SK-N-SH (cell line): ENCODE measurements at regions not wholly inside any gene's neighbourhood (a gene's known extent, or its start where the extent isn't known, plus 50 kb on each side); places are given as distances from the start of the nearest gene placed in this dataset.

ENCODE experiments used
- CTCF ChIA-PET: fragments of 300-600, 350-600 bp; formaldehyde crosslinking; extraction: SDS; loops from one replicate; lab custom pipeline; 2021; lab: Yijun Ruan, JAX
- POLR2A ChIA-PET: fragments of 350-600 bp; sonication (Branson Sonifier 250); formaldehyde crosslinking; extraction: SDS; loops from one replicate; lab custom pipeline; 2020; ENCODE audit warnings: antibody characterized with exemption, inconsistent platforms; lab: Yijun Ruan, JAX
- DNase-seq: peaks from one replicate; pipeline ENCODE4 v3.0.0; 2012
- H2AFZ ChIP-seq: fragments of 200-600 bp; sonication (generic); 2 replicates; pipeline ENCODE4 v1.8.1; 2016; ENCODE audit warnings: antibody characterized with exemption, mild to moderate bottlenecking, low read depth
- H3F3A ChIP-seq: fragments of 200-600 bp; sonication (generic); replicated peaks from 2 replicates; pipeline ENCODE3; 2016; ENCODE audit warnings: antibody characterized with exemption, mild to moderate bottlenecking; ENCODE audit not compliant: insufficient read depth
- H3K27ac ChIP-seq, 2 experiments: fragments of 200-500 bp in 1 of 2; fragments of 200-600 bp in 1 of 2; sonication (Bioruptor generic) in 1 of 2; sonication (generic), shearing (Covaris generic) in 1 of 2; 2 replicates each; pipeline versions ENCODE4 v1.5.1 to v1.6.1; 2014 to 2016; ENCODE audit warnings: low read depth in 2 of 2, inconsistent platforms in 1 of 2, low read length in 1 of 2, mild to moderate bottlenecking in 1 of 2, mixed read lengths in 1 of 2
- H3K27me3 ChIP-seq: fragments of 200-600 bp; sonication (generic), shearing (Covaris generic); 2 replicates; pipeline ENCODE4 v1.6.1; 2016; ENCODE audit warnings: mixed run types; ENCODE audit not compliant: insufficient read depth
- H3K36me3 ChIP-seq, 2 experiments: fragments of 200-500 bp in 1 of 2; fragments of 200-600 bp in 1 of 2; sonication (Bioruptor generic) in 1 of 2; sonication (generic) in 1 of 2; replicated peaks in 1 of 2; 2 replicates each; pipeline versions ENCODE3 to v1.5.1; 2014 to 2016; ENCODE audit warnings: low read length in 1 of 2, mild to moderate bottlenecking in 1 of 2; ENCODE audit not compliant: insufficient read depth in 2 of 2, control insufficient read depth in 1 of 2
- H3K4me1 ChIP-seq, 2 experiments: fragments of 200-500 bp in 1 of 2; fragments of 200-600 bp in 1 of 2; sonication (Bioruptor generic) in 1 of 2; sonication (generic), shearing (Covaris generic) in 1 of 2; 2 replicates each; pipeline versions ENCODE4 v1.5.1 to v1.6.1; 2014 to 2016; ENCODE audit warnings: low read depth in 1 of 2, low read length in 1 of 2, mixed run types in 1 of 2; ENCODE audit not compliant: insufficient read depth in 2 of 2, control insufficient read depth in 1 of 2
- H3K4me2 ChIP-seq: fragments of 200-600 bp; sonication (generic), shearing (Covaris generic); 2 replicates; pipeline ENCODE4 v1.6.1; 2017; ENCODE audit warnings: mixed run types
- H3K4me3 ChIP-seq, 2 experiments: fragments of 200-500 bp in 1 of 2; fragments of 200-600 bp in 1 of 2; sonication (Bioruptor generic) in 1 of 2; sonication (generic), shearing (Covaris generic) in 1 of 2; 2 replicates each; pipeline versions ENCODE4 v1.5.1 to v1.8.1; 2014 to 2016; ENCODE audit warnings: low read depth in 2 of 2, inconsistent platforms in 1 of 2, low read length in 1 of 2, mild to moderate bottlenecking in 1 of 2, mixed read lengths in 1 of 2, moderate library complexity in 1 of 2
- H3K79me2 ChIP-seq: fragments of 200-600 bp; sonication (generic); 2 replicates; pipeline ENCODE4 v1.8.1; 2017; ENCODE audit warnings: mild to moderate bottlenecking; ENCODE audit not compliant: insufficient read depth
- H3K9ac ChIP-seq: fragments of 200-600 bp; sonication (generic); 2 replicates; pipeline ENCODE4 v1.6.1; 2017; ENCODE audit warnings: mixed run types
- H3K9me2 ChIP-seq: fragments of 200-600 bp; sonication (generic); 2 replicates; pipeline ENCODE4 v1.6.1; 2017; ENCODE audit warnings: mixed run types
- H3K9me3 ChIP-seq: fragments of 200-600 bp; sonication (generic); 2 replicates; pipeline ENCODE4 v1.6.1; 2017; ENCODE audit warnings: mixed run types, mild to moderate bottlenecking, moderate library complexity
- H4K20me1 ChIP-seq: fragments of 200-600 bp; sonication (generic); 2 replicates; pipeline ENCODE4 v1.6.1; 2017; ENCODE audit warnings: mild to moderate bottlenecking, mixed run types; ENCODE audit not compliant: insufficient read depth
- EP300 ChIP-seq, 2 experiments: IDR thresholded peaks; 2 replicates each; pipeline versions ENCODE4 v1.4.0 to v1.6.1; 2012; ENCODE audit warnings: borderline replicate concordance in 1 of 2, low read depth in 1 of 2, low read length in 1 of 2
- FOSL2 ChIP-seq: IDR thresholded peaks from 2 replicates; pipeline ENCODE4 v1.4.0; 2012; ENCODE audit warnings: low read depth, mild to moderate bottlenecking, moderate library complexity, borderline replicate concordance
- FOXJ3 ChIP-seq: sonication (generic); formaldehyde crosslinking; IDR thresholded peaks from 2 replicates; pipeline ENCODE4 v1.5.1; 2020; ENCODE audit warnings: mild to moderate bottlenecking, missing genetic modification reagents
- GATA2 ChIP-seq: sonication (generic); formaldehyde crosslinking; IDR thresholded peaks from 2 replicates; pipeline ENCODE4 v1.5.0; 2020; ENCODE audit warnings: mild to moderate bottlenecking, missing genetic modification reagents
- MAX ChIP-seq: IDR thresholded peaks from 2 replicates; pipeline ENCODE4 v1.4.0; 2012; ENCODE audit warnings: low read depth
- NRF1 ChIP-seq: IDR thresholded peaks from 2 replicates; pipeline ENCODE4 v1.6.1; 2012; ENCODE audit warnings: low read depth, mild to moderate bottlenecking, low read length
- PBX3 ChIP-seq: IDR thresholded peaks from 2 replicates; pipeline ENCODE4; 2012
- POLR2AphosphoS5 ChIP-seq: IDR thresholded peaks from 2 replicates; pipeline ENCODE4 v1.6.1; 2012; ENCODE audit warnings: low read depth, low read length
- RCOR1 ChIP-seq: fragments of 150-350 bp; IDR thresholded peaks from 2 replicates; pipeline ENCODE4 v1.6.1; 2017; ENCODE audit warnings: antibody characterized with exemption, low read length
- RFX5 ChIP-seq: IDR thresholded peaks from 2 replicates; pipeline ENCODE4 v1.6.1; 2012; ENCODE audit warnings: mild to moderate bottlenecking, improper control_type of control experiment, low read length
- TCF12 ChIP-seq: IDR thresholded peaks from 2 replicates; pipeline ENCODE4 v1.4.0; 2012
- TEAD4 ChIP-seq: IDR thresholded peaks from 2 replicates; pipeline ENCODE4 v1.4.0; 2012; ENCODE audit warnings: mild to moderate bottlenecking, borderline replicate concordance; ENCODE audit not compliant: insufficient read depth
- YY1 ChIP-seq: IDR thresholded peaks from 2 replicates; pipeline ENCODE4 v1.4.0; 2012; ENCODE audit warnings: low read depth, mild to moderate bottlenecking
- WGBS: methylation state at CpG from one replicate; pipeline ENCODE4 v1.1.6; 2017; ENCODE audit warnings: low lambda C conversion rate; 5-methylcytosine and 5-hydroxymethylcytosine counted together
- TF ChIP-seq, protein P1 (sequence below): fragments of 150-350 bp; IDR thresholded peaks from 2 replicates; pipeline ENCODE4 v1.6.1; 2016; ENCODE audit warnings: mild to moderate bottlenecking, low read depth, low read length
- TF ChIP-seq, protein P2 (sequence below): fragments of 200-600 bp; sonication (generic); IDR thresholded peaks from 2 replicates; pipeline ENCODE4 v1.6.1; 2017; ENCODE audit warnings: antibody characterized with exemption, mild to moderate bottlenecking, moderate library complexity

GRCh38 chr7:25558605-25559004, 330.3 kb upstream of the NPVF start:
- Histone ChIP-seq H2AFZ (no peak overlapping the region), H3K9ac (no peak overlapping the region), H3K4me2 (no peak overlapping the region), H3K36me3 (no peaks in the 10 kb centered on the region), H3K79me2 (no peaks in the 10 kb centered on the region), H3F3A (no peaks in the 10 kb centered on the region), H3K9me3 (no peaks in the 10 kb centered on the region), H3K27ac (no peak overlapping the region), H3K27me3 (no peaks in the 10 kb centered on the region), H3K4me1 (peaks cover 0 to 10% of the 10 kb centered on the region in 2 experiments; a peak in 2 of 4 replicates), H4K20me1 (no peaks in the 10 kb centered on the region), H3K4me3 (no peak overlapping the region; a peak in 1 of 4 replicates), H3K9me2 (no peaks in the 10 kb centered on the region)
- CTCF ChIA-PET, result interaction anchor here (18.8 kb wide), 1 partner anchor 161 kb away, joined by 766 read pairs; no protein-coding TSS in a partner anchor
- DNase-seq, result no peak
- POLR2A ChIA-PET, result no interaction called here
- 21% methylated on average over 3 of the region's 3 CpGs for WGBS
- no peak for TF ChIP-seq TCF12
- TF ChIP-seq GATA2, result no peak
- no peak for TF ChIP-seq FOXJ3 (CRISPR knock-in tag)
- no peak for TF ChIP-seq NRF1
- TF ChIP-seq, protein P1, sequence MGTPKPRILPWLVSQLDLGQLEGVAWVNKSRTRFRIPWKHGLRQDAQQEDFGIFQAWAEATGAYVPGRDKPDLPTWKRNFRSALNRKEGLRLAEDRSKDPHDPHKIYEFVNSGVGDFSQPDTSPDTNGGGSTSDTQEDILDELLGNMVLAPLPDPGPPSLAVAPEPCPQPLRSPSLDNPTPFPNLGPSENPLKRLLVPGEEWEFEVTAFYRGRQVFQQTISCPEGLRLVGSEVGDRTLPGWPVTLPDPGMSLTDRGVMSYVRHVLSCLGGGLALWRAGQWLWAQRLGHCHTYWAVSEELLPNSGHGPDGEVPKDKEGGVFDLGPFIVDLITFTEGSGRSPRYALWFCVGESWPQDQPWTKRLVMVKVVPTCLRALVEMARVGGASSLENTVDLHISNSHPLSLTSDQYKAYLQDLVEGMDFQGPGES, result no peak
- TF ChIP-seq RFX5, result no peak
- TF ChIP-seq TEAD4, result no peak
- TF ChIP-seq PBX3, result no peak

GRCh38 chr7:25559581-25560367, 331.5 kb upstream of the NPVF start:
- no peak for DNase-seq
- H3K4me3 ChIP-seq, result no peak overlapping the region
- H3K4me2 ChIP-seq, result no peak overlapping the region
- WGBS, result 62% methylated on average over 16 of the region's 16 CpGs
- no peaks in the 10 kb centered on the region for H3K79me2 ChIP-seq
- no peak overlapping the region for H3K9ac ChIP-seq
- ChIA-PET CTCF (interaction anchor here (1.7 to 18.8 kb wide), 5 partner anchors 11 to 343 kb away, joined by 4 to 766 read pairs (median 261); no protein-coding TSS in a partner anchor), POLR2A (interaction anchor here (0.6 to 1.6 kb wide), 2 partner anchors 167 to 926 kb away, joined by 3 to 4 read pairs; no protein-coding TSS in a partner anchor)
- no peaks in the 10 kb centered on the region for H3K9me3 ChIP-seq
- peaks cover 0 to 12% of the 10 kb centered on the region in 2 experiments; a peak in 2 of 4 replicates for H3K4me1 ChIP-seq
- no peak overlapping the region for H3K27ac ChIP-seq
- H3K27me3 ChIP-seq, result no peaks in the 10 kb centered on the region
- H3K36me3 ChIP-seq, result no peaks in the 10 kb centered on the region
- no peak for TF ChIP-seq RCOR1
- TF ChIP-seq EP300 (IDR thresholded peaks at IDR 0.05; ENCODE audit: borderline replicate concordance in 1 of 2, low read depth in 1 of 2, low read length in 1 of 2), result no peak
- TF ChIP-seq PBX3, result no peak
- no peak for TF ChIP-seq FOXJ3 (CRISPR knock-in tag)
- TF ChIP-seq, protein P1, result no peak
- TF ChIP-seq MAX, result no peak
- TF ChIP-seq, protein P2, sequence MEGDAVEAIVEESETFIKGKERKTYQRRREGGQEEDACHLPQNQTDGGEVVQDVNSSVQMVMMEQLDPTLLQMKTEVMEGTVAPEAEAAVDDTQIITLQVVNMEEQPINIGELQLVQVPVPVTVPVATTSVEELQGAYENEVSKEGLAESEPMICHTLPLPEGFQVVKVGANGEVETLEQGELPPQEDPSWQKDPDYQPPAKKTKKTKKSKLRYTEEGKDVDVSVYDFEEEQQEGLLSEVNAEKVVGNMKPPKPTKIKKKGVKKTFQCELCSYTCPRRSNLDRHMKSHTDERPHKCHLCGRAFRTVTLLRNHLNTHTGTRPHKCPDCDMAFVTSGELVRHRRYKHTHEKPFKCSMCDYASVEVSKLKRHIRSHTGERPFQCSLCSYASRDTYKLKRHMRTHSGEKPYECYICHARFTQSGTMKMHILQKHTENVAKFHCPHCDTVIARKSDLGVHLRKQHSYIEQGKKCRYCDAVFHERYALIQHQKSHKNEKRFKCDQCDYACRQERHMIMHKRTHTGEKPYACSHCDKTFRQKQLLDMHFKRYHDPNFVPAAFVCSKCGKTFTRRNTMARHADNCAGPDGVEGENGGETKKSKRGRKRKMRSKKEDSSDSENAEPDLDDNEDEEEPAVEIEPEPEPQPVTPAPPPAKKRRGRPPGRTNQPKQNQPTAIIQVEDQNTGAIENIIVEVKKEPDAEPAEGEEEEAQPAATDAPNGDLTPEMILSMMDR, result no peak
- TF ChIP-seq NRF1, result no peak
- no peak for TF ChIP-seq POLR2AphosphoS5
- TF ChIP-seq FOSL2, result no peak
- no peak for TF ChIP-seq YY1
- no peak for TF ChIP-seq TCF12
- H4K20me1 ChIP-seq, result no peaks in the 10 kb centered on the region
- H3F3A ChIP-seq, result no peaks in the 10 kb centered on the region
- no peak overlapping the region for H2AFZ ChIP-seq
- no peaks in the 10 kb centered on the region for H3K9me2 ChIP-seq
